ENCODE measurements at regions not wholly inside any gene's neighbourhood (a gene's known extent, or its start where the extent isn't known, plus 50 kb on each side); places are given as distances from the start of the nearest gene placed in this dataset.

- TF ChIP-seq CTCF (IDR thresholded peaks at IDR 0.05) = no peak
- TF ChIP-seq POLR2A (IDR thresholded peaks at IDR 0.05) = no peak
Measured at GRCh38 chr12:98355933-98356332, 159.5 kb upstream of the TMPO start.

Data from adrenal gland (tissue), 5 donors.